SU-DHL-6 (cell line): ENCODE measurements at regions not wholly inside any gene's neighbourhood (a gene's known extent, or its start where the extent isn't known, plus 50 kb on each side); places are given as distances from the start of the nearest gene placed in this dataset.

Experiments
- CTCF ChIP-seq: fragments of 200-600 bp; sonication (generic); IDR thresholded peaks from one replicate; pipeline ENCODE4 v1.5.1; 2017; ENCODE audit warnings: antibody characterized with exemption, mild to moderate bottlenecking, low read length, moderate library complexity; ENCODE audit not compliant: insufficient read depth, poor library complexity, severe bottlenecking
- EZH2phosphoT487 ChIP-seq: fragments of 200-600 bp; sonication (generic), shearing (Covaris generic); conservative IDR thresholded peaks from 2 replicates; pipeline ENCODE4 v1.6.1; 2018; ENCODE audit warnings: mild to moderate bottlenecking, antibody characterized with exemption, low read length, moderate library complexity, mixed read lengths

- no peak for TF ChIP-seq CTCF
- TF ChIP-seq EZH2phosphoT487 = no peak
Observed at GRCh38 chr2:239736358-239737143, 288.6 kb downstream of the NDUFA10 start.
